HCT116 (cell line): ENCODE measurements at regions not wholly inside any gene's neighbourhood (a gene's known extent, or its start where the extent isn't known, plus 50 kb on each side); places are given as distances from the start of the nearest gene placed in this dataset.

Experiments
- ATAC-seq: fragments of 200-7000 bp; cut with Tn5 transposase; 2 replicates; pipeline ENCODE4 v1.9.1; 2020; ENCODE audit warnings: mild to moderate bottlenecking, moderate library complexity
- BruUV-seq: library from RNA; stranded (reverse); fragments of 400-500 nt; replicated peaks from 2 replicates; lab custom pipeline; 2021; lab: Mats Ljungman, UMichigan
- CTCF ChIA-PET: fragments of 300-600 bp; sonication (Branson Sonifier 250); formaldehyde crosslinking; loops from one replicate; lab custom pipeline; 2021; ENCODE audit warnings: antibody characterized with exemption; lab: Charles Lee
- POLR2A ChIA-PET: fragments of 300-600, 350-600 bp; sonication (Branson Sonifier 250); formaldehyde crosslinking; loops from one replicate; lab custom pipeline; 2021; ENCODE audit warnings: antibody characterized with exemption; lab: Charles Lee
- RAD21 ChIA-PET, 2 experiments: fragments of 300-600 bp; sonication (Branson Sonifier 250); formaldehyde crosslinking; loops; one replicate each; lab custom pipeline; 2023; ENCODE audit warnings: low total read pairs in 2 of 2; ENCODE audit not compliant: uncharacterized antibody in 2 of 2, unreplicated experiment in 2 of 2, low non-redundant PET in 1 of 2; lab: Charles Lee
- DNase-seq: peaks from one replicate; pipeline ENCODE4 v3.0.0-alpha.2; 2010; ENCODE audit warnings: low read depth, low spot score
- H2AFZ ChIP-seq: fragments of 200-600 bp; shearing (Covaris generic), sonication (generic); 2 replicates; pipeline ENCODE4 v1.6.1; 2017; ENCODE audit warnings: low read depth, mixed run types, mixed read lengths, antibody characterized with exemption, low read length; ENCODE audit not compliant: poor library complexity, severe bottlenecking
- H3K27ac ChIP-seq: 2 replicates; pipeline ENCODE4 v1.5.1; 2012; ENCODE audit warnings: low read depth, low read length
- H3K27me3 ChIP-seq: fragments of 200-600 bp; sonication (generic); 2 replicates; pipeline ENCODE4 v1.6.1; 2016; ENCODE audit warnings: mixed run types, low read length, mixed read lengths; ENCODE audit not compliant: insufficient read depth
- H3K36me3 ChIP-seq, 2 experiments: fragments of 200-500 bp in 1 of 2; fragments of 200-600 bp in 1 of 2; sonication (Bioruptor generic) in 1 of 2; sonication (generic) in 1 of 2; 2 replicates each; pipeline versions ENCODE4 v1.5.1 to v1.6.1; 2014 to 2016; ENCODE audit warnings: low read length in 2 of 2, inconsistent platforms in 1 of 2, mixed read lengths in 1 of 2, mixed run types in 1 of 2; ENCODE audit not compliant: insufficient read depth in 2 of 2, control insufficient read depth in 1 of 2
- H3K4me1 ChIP-seq, 2 experiments: fragments of 200-600 bp in 1 of 2; sonication (generic) in 1 of 2; 2 replicates each; pipeline versions ENCODE4 v1.5.1 to v1.6.1; 2012 to 2017; ENCODE audit warnings: low read length in 2 of 2, inconsistent platforms in 1 of 2, mild to moderate bottlenecking in 1 of 2, mixed read lengths in 1 of 2, mixed run types in 1 of 2, moderate library complexity in 1 of 2; ENCODE audit not compliant: insufficient read depth in 2 of 2, control insufficient read depth in 1 of 2
- H3K4me2 ChIP-seq: fragments of 200-600 bp; sonication (generic); 2 replicates; pipeline ENCODE4 v1.6.1; 2017; ENCODE audit warnings: mixed run types, low read length, mixed read lengths
- H3K4me3 ChIP-seq, 2 experiments: fragments of 200-600 bp in 1 of 2; sonication (generic) in 1 of 2; replicated peaks in 1 of 2; 2 replicates each; pipeline ENCODE4 v1.5.1; 2011 to 2016; ENCODE audit warnings: low read length in 2 of 2, control low read depth in 1 of 2, low read depth in 1 of 2, mild to moderate bottlenecking in 1 of 2, mixed read lengths in 1 of 2, mixed run types in 1 of 2
- H3K79me2 ChIP-seq: fragments of 200-600 bp; sonication (generic); 2 replicates; pipeline ENCODE4 v1.6.1; 2017; ENCODE audit warnings: mild to moderate bottlenecking, mixed run types, low read length, moderate library complexity, mixed read lengths; ENCODE audit not compliant: insufficient read depth
- H3K9ac ChIP-seq: fragments of 200-600 bp; sonication (generic); 2 replicates; pipeline ENCODE4 v1.6.1; 2016; ENCODE audit warnings: low read length, mixed read lengths
- H3K9me2 ChIP-seq: fragments of 200-600 bp; sonication (generic), shearing (Covaris generic); 2 replicates; pipeline ENCODE4 v1.6.1; 2017; ENCODE audit warnings: mixed run types, mild to moderate bottlenecking, moderate library complexity; ENCODE audit not compliant: insufficient read depth
- H3K9me3 ChIP-seq, 2 experiments: fragments of 200-500 bp in 1 of 2; fragments of 200-600 bp in 1 of 2; sonication (Bioruptor generic) in 1 of 2; sonication (generic) in 1 of 2; 2 replicates each; pipeline ENCODE4 v1.6.1; 2014 to 2017; ENCODE audit warnings: low read length in 2 of 2, mixed read lengths in 2 of 2, inconsistent platforms in 1 of 2, low read depth in 1 of 2, mild to moderate bottlenecking in 1 of 2, mixed run types in 1 of 2, moderate library complexity in 1 of 2; ENCODE audit not compliant: control insufficient read depth in 1 of 2, insufficient read depth in 1 of 2
- H4K20me1 ChIP-seq: fragments of 200-600 bp; sonication (generic), shearing (Covaris generic); 2 replicates; pipeline ENCODE4 v1.6.1; 2017; ENCODE audit warnings: mixed run types, mild to moderate bottlenecking, moderate library complexity; ENCODE audit not compliant: insufficient read depth
- CEBPB ChIP-seq: IDR thresholded peaks from 2 replicates; pipeline ENCODE4 v1.6.1; 2012; ENCODE audit warnings: low read depth
- EGR1 ChIP-seq: IDR thresholded peaks from 2 replicates; pipeline ENCODE4 v1.6.1; 2012; ENCODE audit warnings: low read depth
- ELF1 ChIP-seq: IDR thresholded peaks from 2 replicates; pipeline ENCODE4 v1.6.1; 2012; ENCODE audit warnings: low read depth, borderline replicate concordance
- JUND ChIP-seq: IDR thresholded peaks from 2 replicates; pipeline ENCODE4 v1.6.1; 2012
- POLR2A ChIP-seq: IDR thresholded peaks from 2 replicates; pipeline ENCODE4 v1.7.0; 2011; ENCODE audit warnings: borderline replicate concordance; ENCODE audit not compliant: insufficient read depth, insufficient read length; ENCODE audit errors: extremely low read depth
- POLR2AphosphoS5 ChIP-seq: IDR thresholded peaks from 2 replicates; pipeline ENCODE4 v1.6.1; 2011; ENCODE audit warnings: mild to moderate bottlenecking, low read depth, low read length, moderate library complexity
- SIN3A ChIP-seq: IDR thresholded peaks from 2 replicates; pipeline ENCODE4 v1.6.1; 2012; ENCODE audit warnings: low read depth
- SP1 ChIP-seq: IDR thresholded peaks from 2 replicates; pipeline ENCODE4 v1.6.1; 2012; ENCODE audit warnings: low read depth
- SRF ChIP-seq: IDR thresholded peaks from 2 replicates; pipeline ENCODE4 v1.6.1; 2012; ENCODE audit warnings: low read depth
- TCF7L2 ChIP-seq: IDR thresholded peaks from 2 replicates; pipeline ENCODE4 v1.7.0; 2011; ENCODE audit warnings: borderline replicate concordance, inconsistent platforms; ENCODE audit not compliant: insufficient read depth, insufficient read length; ENCODE audit errors: extremely low read depth
- YY1 ChIP-seq: IDR thresholded peaks from 2 replicates; pipeline ENCODE4 v1.6.1; 2011; ENCODE audit warnings: low read length, low read depth, moderate library complexity, mild to moderate bottlenecking; ENCODE audit not compliant: insufficient replicate concordance; ENCODE audit errors: extremely low read depth
- ZNF274 ChIP-seq: fragments of 200-500 bp; sonication (Bioruptor generic); IDR thresholded peaks from 2 replicates; pipeline ENCODE4 v1.6.1; 2014; ENCODE audit warnings: mild to moderate bottlenecking, low read depth, low read length, inconsistent platforms
- intact Hi-C: fragments of 100-400 bp; cut with micrococcal nuclease; formaldehyde crosslinking; loops from 2 replicates; pipeline ENCODE4 v1.10.0; 2022
- TF ChIP-seq, protein P1 (sequence below): IDR thresholded peaks from 2 replicates; pipeline ENCODE4 v1.6.1; 2012
- TF ChIP-seq, protein P2 (sequence below), 3 experiments: fragments of 200-600 bp in 1 of 3; sonication (generic) in 1 of 3; IDR thresholded peaks in 2 of 3; conservative IDR thresholded peaks in 1 of 3; 2 replicates each; pipeline ENCODE4 v1.5.1; 2012 to 2017; ENCODE audit warnings: low read depth in 2 of 3, low read length in 2 of 3, antibody characterized with exemption in 1 of 3, borderline replicate concordance in 1 of 3, control low read depth in 1 of 3, mild to moderate bottlenecking in 1 of 3, mixed read lengths in 1 of 3, mixed run types in 1 of 3, moderate library complexity in 1 of 3; ENCODE audit not compliant: insufficient read depth in 1 of 3
- TF ChIP-seq, protein P3 (sequence below): IDR thresholded peaks from 2 replicates; pipeline ENCODE4 v1.6.1; 2012
- TF ChIP-seq, protein P4 (sequence below): IDR thresholded peaks from 2 replicates; pipeline ENCODE4 v1.6.1; 2011; ENCODE audit warnings: mild to moderate bottlenecking, low read length, moderate library complexity; ENCODE audit not compliant: insufficient replicate concordance; ENCODE audit errors: extremely low read depth

DNA sequence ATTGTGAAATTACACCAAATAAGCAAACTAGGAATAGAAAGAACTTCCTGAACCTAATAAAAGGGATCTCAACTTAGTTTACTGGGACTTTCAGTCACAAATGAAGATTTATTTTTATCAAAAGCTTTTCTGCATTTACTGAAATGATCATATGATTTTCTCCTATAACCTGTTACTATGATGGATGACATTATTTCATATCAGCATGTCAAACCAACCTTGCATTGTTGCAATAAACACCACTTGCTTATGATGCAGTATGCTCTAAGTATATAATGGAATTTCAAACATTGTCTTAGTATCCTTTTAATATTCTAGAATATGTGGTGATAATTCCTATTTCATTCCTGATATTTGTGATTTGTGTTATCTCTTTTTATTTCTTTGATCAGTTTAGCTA lies 303.0 kb downstream of the CGGBP1 start:
- RAD21 ChIA-PET: no interaction called here
- TF ChIP-seq, protein P1, sequence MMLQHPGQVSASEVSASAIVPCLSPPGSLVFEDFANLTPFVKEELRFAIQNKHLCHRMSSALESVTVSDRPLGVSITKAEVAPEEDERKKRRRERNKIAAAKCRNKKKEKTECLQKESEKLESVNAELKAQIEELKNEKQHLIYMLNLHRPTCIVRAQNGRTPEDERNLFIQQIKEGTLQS: no peak
- TF ChIP-seq, protein P2, sequence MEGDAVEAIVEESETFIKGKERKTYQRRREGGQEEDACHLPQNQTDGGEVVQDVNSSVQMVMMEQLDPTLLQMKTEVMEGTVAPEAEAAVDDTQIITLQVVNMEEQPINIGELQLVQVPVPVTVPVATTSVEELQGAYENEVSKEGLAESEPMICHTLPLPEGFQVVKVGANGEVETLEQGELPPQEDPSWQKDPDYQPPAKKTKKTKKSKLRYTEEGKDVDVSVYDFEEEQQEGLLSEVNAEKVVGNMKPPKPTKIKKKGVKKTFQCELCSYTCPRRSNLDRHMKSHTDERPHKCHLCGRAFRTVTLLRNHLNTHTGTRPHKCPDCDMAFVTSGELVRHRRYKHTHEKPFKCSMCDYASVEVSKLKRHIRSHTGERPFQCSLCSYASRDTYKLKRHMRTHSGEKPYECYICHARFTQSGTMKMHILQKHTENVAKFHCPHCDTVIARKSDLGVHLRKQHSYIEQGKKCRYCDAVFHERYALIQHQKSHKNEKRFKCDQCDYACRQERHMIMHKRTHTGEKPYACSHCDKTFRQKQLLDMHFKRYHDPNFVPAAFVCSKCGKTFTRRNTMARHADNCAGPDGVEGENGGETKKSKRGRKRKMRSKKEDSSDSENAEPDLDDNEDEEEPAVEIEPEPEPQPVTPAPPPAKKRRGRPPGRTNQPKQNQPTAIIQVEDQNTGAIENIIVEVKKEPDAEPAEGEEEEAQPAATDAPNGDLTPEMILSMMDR (IDR thresholded peaks at IDR 0.05 in 2 of 3, conservative IDR thresholded peaks at IDR 0.05 in 1 of 3; ENCODE audit: borderline replicate concordance in 1 of 3, insufficient read depth in 1 of 3, low read depth in 2 of 3, low read length in 2 of 3): no peak
- TF ChIP-seq ZNF274: no peak
- no peak for TF ChIP-seq SP1
- TF ChIP-seq, protein P3, sequence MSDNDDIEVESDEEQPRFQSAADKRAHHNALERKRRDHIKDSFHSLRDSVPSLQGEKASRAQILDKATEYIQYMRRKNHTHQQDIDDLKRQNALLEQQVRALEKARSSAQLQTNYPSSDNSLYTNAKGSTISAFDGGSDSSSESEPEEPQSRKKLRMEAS: no peak
- TF ChIP-seq JUND: no peak
- no peak for TF ChIP-seq ELF1
- TF ChIP-seq YY1: no peak
- TF ChIP-seq EGR1: no peak
- no peak for TF ChIP-seq CEBPB
- no peak for TF ChIP-seq POLR2AphosphoS5
- no peak for TF ChIP-seq POLR2A
- TF ChIP-seq TCF7L2: no peak
- TF ChIP-seq, protein P4, sequence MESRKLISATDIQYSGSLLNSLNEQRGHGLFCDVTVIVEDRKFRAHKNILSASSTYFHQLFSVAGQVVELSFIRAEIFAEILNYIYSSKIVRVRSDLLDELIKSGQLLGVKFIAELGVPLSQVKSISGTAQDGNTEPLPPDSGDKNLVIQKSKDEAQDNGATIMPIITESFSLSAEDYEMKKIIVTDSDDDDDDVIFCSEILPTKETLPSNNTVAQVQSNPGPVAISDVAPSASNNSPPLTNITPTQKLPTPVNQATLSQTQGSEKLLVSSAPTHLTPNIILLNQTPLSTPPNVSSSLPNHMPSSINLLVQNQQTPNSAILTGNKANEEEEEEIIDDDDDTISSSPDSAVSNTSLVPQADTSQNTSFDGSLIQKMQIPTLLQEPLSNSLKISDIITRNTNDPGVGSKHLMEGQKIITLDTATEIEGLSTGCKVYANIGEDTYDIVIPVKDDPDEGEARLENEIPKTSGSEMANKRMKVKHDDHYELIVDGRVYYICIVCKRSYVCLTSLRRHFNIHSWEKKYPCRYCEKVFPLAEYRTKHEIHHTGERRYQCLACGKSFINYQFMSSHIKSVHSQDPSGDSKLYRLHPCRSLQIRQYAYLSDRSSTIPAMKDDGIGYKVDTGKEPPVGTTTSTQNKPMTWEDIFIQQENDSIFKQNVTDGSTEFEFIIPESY: no peak
- TF ChIP-seq SRF: no peak
- TF ChIP-seq SIN3A: no peak
- H4K20me1 ChIP-seq: no peaks in the 10 kb centered on the region

More for the DNA sequence above, 303.0 kb downstream of the CGGBP1 start:
- no peak overlapping the region for H3K4me3 ChIP-seq
- H3K27ac ChIP-seq: no peak overlapping the region
- CTCF ChIA-PET: no interaction called here
- H3K9me2 ChIP-seq: no peaks in the 10 kb centered on the region
- DNase-seq (no peak), ATAC-seq (no peak)
- H3K4me1 ChIP-seq: no peaks in the 10 kb centered on the region
- no peak overlapping the region for H2AFZ ChIP-seq
- intact Hi-C loops: no loop called here
- H3K27me3 ChIP-seq: no peaks in the 10 kb centered on the region
- POLR2A ChIA-PET: no interaction called here
- no peaks in the 10 kb centered on the region for H3K36me3 ChIP-seq
- no TSS peak for BruUV-seq
- no peaks in the 10 kb centered on the region for H3K79me2 ChIP-seq
- no peaks in the 10 kb centered on the region for H3K9me3 ChIP-seq
- no peak overlapping the region for H3K9ac ChIP-seq
- H3K4me2 ChIP-seq: no peak overlapping the region
